H1 (cell line): ENCODE measurements at regions not wholly inside any gene's neighbourhood (a gene's known extent, or its start where the extent isn't known, plus 50 kb on each side); places are given as distances from the start of the nearest gene placed in this dataset.

ENCODE experiments used
- CTCF ChIA-PET: fragments of 300-600 bp; sonication (Branson Sonifier 250); formaldehyde crosslinking; loops from one replicate; lab custom pipeline; 2021; ENCODE audit not compliant: partially characterized antibody; lab: Charles Lee
- POLR2A ChIA-PET: fragments of 300-600 bp; sonication (Branson Sonifier 250); formaldehyde crosslinking; loops from one replicate; lab custom pipeline; 2021; ENCODE audit warnings: inconsistent platforms; ENCODE audit not compliant: partially characterized antibody; lab: Charles Lee
- DNase-seq, 2 experiments: peaks; one replicate each; pipeline versions ENCODE4 v3.0.0 to v3.0.0-alpha.2; 2010 to 2022; ENCODE audit warnings: low spot score in 2 of 2, low read depth in 1 of 2, mixed read lengths in 1 of 2
- FAIRE-seq: peaks from 2 replicates; lab custom pipeline; 2011; peaks lifted over from hg19 to GRCh38; lab: Jason Lieb, UNC
- H2AFZ ChIP-seq: 2 replicates; pipeline ENCODE4 v1.8.1; 2012; ENCODE audit warnings: low read length, inconsistent platforms
- H2AK5ac ChIP-seq: 2 replicates; pipeline ENCODE4 v1.6.1; 2013; ENCODE audit warnings: low read depth, low read length
- H2BK120ac ChIP-seq: replicated peaks from 2 replicates; pipeline ENCODE3; 2013; ENCODE audit warnings: low read depth, low read length, inconsistent platforms
- H2BK12ac ChIP-seq: 2 replicates; pipeline ENCODE4 v1.6.1; 2013; ENCODE audit warnings: low read depth, low read length
- H2BK15ac ChIP-seq: 2 replicates; pipeline ENCODE4 v1.6.1; 2013; ENCODE audit warnings: low read length
- H2BK20ac ChIP-seq: 2 replicates; pipeline ENCODE4 v1.6.1; 2013; ENCODE audit warnings: low read length
- H2BK5ac ChIP-seq: 2 replicates; pipeline ENCODE4 v1.6.1; 2013; ENCODE audit warnings: low read depth, low read length
- H3K14ac ChIP-seq: 2 replicates; pipeline ENCODE4 v1.6.1; 2013; ENCODE audit warnings: inconsistent platforms; ENCODE audit not compliant: insufficient read length
- H3K18ac ChIP-seq: 2 replicates; pipeline ENCODE4 v1.6.1; 2013; ENCODE audit warnings: low read length; ENCODE audit errors: extremely low read depth
- H3K23ac ChIP-seq: 2 replicates; pipeline ENCODE4 v1.6.1; 2013; ENCODE audit warnings: inconsistent platforms; ENCODE audit not compliant: insufficient read length
- H3K23me2 ChIP-seq: 2 replicates; pipeline ENCODE4 v1.6.1; 2013; ENCODE audit warnings: low read depth, low read length
- H3K27ac ChIP-seq: 2 replicates; pipeline ENCODE4 v1.6.1; 2011; ENCODE audit warnings: low read depth, low read length, inconsistent platforms
- H3K27me3 ChIP-seq, 4 experiments: replicated peaks in 1 of 4; 1 replicate in 1 of 4; 2 replicates in 3 of 4; pipeline versions ENCODE4 v1.6.1 to v1.8.1; 2011 to 2013; ENCODE audit warnings: low read length in 3 of 4, mild to moderate bottlenecking in 3 of 4, inconsistent platforms in 2 of 4, mixed read lengths in 2 of 4, moderate library complexity in 1 of 4; ENCODE audit not compliant: control insufficient read depth in 3 of 4, insufficient read depth in 3 of 4; ENCODE audit errors: extremely low read depth in 1 of 4
- H3K36me3 ChIP-seq, 4 experiments: 2 replicates each; pipeline versions ENCODE4 v1.6.1 to v1.8.1; 2011 to 2013; ENCODE audit warnings: mild to moderate bottlenecking in 4 of 4, low read length in 3 of 4, moderate library complexity in 2 of 4, control low read depth in 1 of 4, inconsistent platforms in 1 of 4; ENCODE audit not compliant: insufficient read depth in 4 of 4, control insufficient read depth in 2 of 4
- H3K4ac ChIP-seq: replicated peaks from 2 replicates; pipeline ENCODE3; 2013; ENCODE audit warnings: low read length, low read depth, mixed read lengths, inconsistent platforms; ENCODE audit not compliant: insufficient read length
- H3K4me1 ChIP-seq, 4 experiments: replicated peaks in 1 of 4; 1 replicate in 1 of 4; 2 replicates in 3 of 4; pipeline versions ENCODE4 v1.6.1 to v1.8.1; 2011 to 2013; ENCODE audit warnings: low read length in 3 of 4, inconsistent platforms in 2 of 4, mixed read lengths in 1 of 4; ENCODE audit not compliant: insufficient read depth in 4 of 4, control insufficient read depth in 3 of 4
- H3K4me2 ChIP-seq, 2 experiments: 2 replicates each; pipeline versions ENCODE4 v1.6.1 to v1.8.1; 2011 to 2013; ENCODE audit warnings: low read depth in 2 of 2, low read length in 2 of 2, control low read depth in 1 of 2, inconsistent platforms in 1 of 2, mild to moderate bottlenecking in 1 of 2; ENCODE audit not compliant: insufficient read depth in 1 of 2
- H3K4me3 ChIP-seq, 4 experiments: fragments of 200-600, 300-600 bp in 1 of 4; sonication (generic), shearing (Covaris generic), sonication (Bioruptor Twin) in 1 of 4; 2 replicates each; pipeline versions ENCODE4 v1.5.1 to v1.8.1; 2011 to 2016; ENCODE audit warnings: low read length in 4 of 4, low read depth in 3 of 4, control low read depth in 2 of 4, inconsistent platforms in 2 of 4, mild to moderate bottlenecking in 2 of 4, mixed read lengths in 1 of 4, moderate library complexity in 1 of 4; ENCODE audit not compliant: insufficient read depth in 2 of 4; ENCODE audit errors: extremely low read depth in 1 of 4
- H3K56ac ChIP-seq: replicated peaks from 2 replicates; pipeline ENCODE3; 2013; ENCODE audit warnings: low read depth, mild to moderate bottlenecking, mixed read lengths, low read length, inconsistent platforms; ENCODE audit not compliant: insufficient read length
- H3K79me1 ChIP-seq: 2 replicates; pipeline ENCODE4 v1.6.1; 2013; ENCODE audit warnings: low read depth, low read length, control low read depth
- H3K79me2 ChIP-seq, 2 experiments: 2 replicates each; pipeline versions ENCODE4 v1.6.1 to v1.8.1; 2012 to 2013; ENCODE audit warnings: low read length in 2 of 2, mild to moderate bottlenecking in 2 of 2, inconsistent platforms in 1 of 2; ENCODE audit not compliant: insufficient read depth in 2 of 2, control insufficient read depth in 1 of 2
- H3K9ac ChIP-seq, 4 experiments: replicated peaks in 1 of 4; 1 replicate in 1 of 4; 2 replicates in 3 of 4; pipeline versions ENCODE4 v1.6.1 to v1.8.1; 2011 to 2013; ENCODE audit warnings: low read depth in 3 of 4, low read length in 3 of 4, control low read depth in 2 of 4, mild to moderate bottlenecking in 2 of 4, moderate library complexity in 2 of 4, inconsistent platforms in 1 of 4; ENCODE audit errors: extremely low read depth in 1 of 4
- H3K9me3 ChIP-seq, 2 experiments: 2 replicates each; pipeline versions ENCODE4 v1.6.1 to v1.8.1; 2012 to 2013; ENCODE audit warnings: mild to moderate bottlenecking in 2 of 2, moderate library complexity in 2 of 2, control low read depth in 1 of 2, inconsistent platforms in 1 of 2, low read depth in 1 of 2, low read length in 1 of 2, mixed read lengths in 1 of 2; ENCODE audit not compliant: insufficient read depth in 2 of 2
- H4K20me1 ChIP-seq, 2 experiments: replicated peaks in 1 of 2; 2 replicates each; pipeline versions ENCODE3 to v1.8.1; 2011 to 2013; ENCODE audit warnings: inconsistent platforms in 2 of 2, low read length in 2 of 2, mild to moderate bottlenecking in 1 of 2; ENCODE audit not compliant: insufficient read depth in 2 of 2, control insufficient read depth in 1 of 2
- H4K5ac ChIP-seq: 2 replicates; pipeline ENCODE4 v1.6.1; 2013; ENCODE audit warnings: low read length, low read depth, mixed read lengths, inconsistent platforms; ENCODE audit not compliant: insufficient read length
- H4K8ac ChIP-seq: 2 replicates; pipeline ENCODE4 v1.8.0; 2013; ENCODE audit warnings: mild to moderate bottlenecking, moderate library complexity, low read length, inconsistent platforms; ENCODE audit not compliant: insufficient read depth; ENCODE audit errors: extremely low read depth
- H4K91ac ChIP-seq: replicated peaks from 2 replicates; pipeline ENCODE3; 2013; ENCODE audit warnings: low read length, mixed read lengths, inconsistent platforms; ENCODE audit not compliant: insufficient read length
- BCL11A ChIP-seq, 2 experiments: IDR thresholded peaks; one replicate each; pipeline ENCODE4 v1.6.1; 2011; ENCODE audit warnings: low read depth in 2 of 2, low read length in 2 of 2, mild to moderate bottlenecking in 2 of 2
- RBBP5 ChIP-seq: IDR thresholded peaks from 2 replicates; pipeline ENCODE4 v1.7.1; 2012; ENCODE audit warnings: low read depth, mild to moderate bottlenecking, inconsistent platforms, low read length, moderate library complexity, borderline replicate concordance
- SIN3A ChIP-seq, 2 experiments: IDR thresholded peaks in 1 of 2; conservative IDR thresholded peaks in 1 of 2; 2 replicates each; pipeline ENCODE4 v1.6.1; 2011 to 2012; ENCODE audit warnings: low read length in 2 of 2, improper control_type of control experiment in 1 of 2, low read depth in 1 of 2, mild to moderate bottlenecking in 1 of 2
- WGBS, 2 experiments: shearing (Covaris generic) in 1 of 2; methylation state at CpG; one replicate each; pipeline versions ENCODE4 v1.1.6 to v1.1.7; 2013 to 2015; ENCODE audit warnings: low lambda C conversion rate in 2 of 2, mixed read lengths in 2 of 2, inconsistent platforms in 1 of 2, low coverage in 1 of 2, missing lambda C conversion rate in 1 of 2; ENCODE audit not compliant: insufficient replicate concordance in 2 of 2, insufficient coverage in 1 of 2, insufficient read length in 1 of 2; ENCODE audit errors: extremely low coverage in 1 of 2, missing lambda C conversion rate in 1 of 2; 5-methylcytosine and 5-hydroxymethylcytosine counted together

DNA sequence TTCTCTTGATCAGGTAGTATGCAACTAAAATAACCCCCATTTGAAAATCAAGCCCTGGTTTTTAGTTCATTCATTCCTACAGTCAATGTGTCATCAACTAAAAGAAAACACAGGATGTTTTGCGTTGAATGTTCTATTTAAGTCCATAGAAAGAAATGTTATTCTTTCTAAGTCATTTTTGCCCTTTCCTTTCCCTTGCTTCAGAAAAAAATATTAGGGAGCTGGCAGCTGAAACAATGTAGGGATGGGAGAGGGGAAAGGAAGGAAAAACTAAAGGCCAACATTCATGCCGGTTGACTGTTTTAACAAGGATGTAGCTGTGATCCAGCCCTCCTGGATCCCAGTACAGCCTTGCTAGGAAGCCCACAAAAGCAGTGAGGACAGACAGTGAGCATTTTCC, 155.1 kb downstream of the BTG1 start:
- Histone ChIP-seq H2BK12ac (no peak overlapping the region), H3K4me3 (no peak overlapping the region), H2BK5ac (no peak overlapping the region), H3K18ac (no peak overlapping the region), H3K27me3 (no peaks in the 10 kb centered on the region), H3K79me1 (no peaks in the 10 kb centered on the region), H4K91ac (no peak overlapping the region), H3K4me2 (no peak overlapping the region), H3K56ac (no peak overlapping the region), H2AK5ac (no peak overlapping the region), H4K20me1 (no peaks in the 10 kb centered on the region), H4K8ac (no peak overlapping the region), H3K4me1 (peaks cover 0 to 2% (median 0%) of the 10 kb centered on the region in 4 experiments; a peak in 1 of 7 replicates), H2BK20ac (no peak overlapping the region), H3K4ac (no peak overlapping the region), H3K27ac (no peak overlapping the region), H2BK120ac (no peak overlapping the region), H3K23ac (no peak overlapping the region), H3K9ac (no peak overlapping the region), H2BK15ac (no peak overlapping the region), H2AFZ (no peak overlapping the region), H3K36me3 (no peaks in the 10 kb centered on the region), H3K23me2 (no peaks in the 10 kb centered on the region), H3K14ac (no peak overlapping the region), H3K9me3 (no peaks in the 10 kb centered on the region), H4K5ac (no peak overlapping the region), H3K79me2 (no peaks in the 10 kb centered on the region)
- TF ChIP-seq BCL11A (IDR thresholded peaks at IDR 0.05; ENCODE audit: low read depth in 2 of 2, low read length in 2 of 2) (no peak), SIN3A (conservative IDR thresholded peaks at IDR 0.05 in 1 of 2, IDR thresholded peaks at IDR 0.05 in 1 of 2; ENCODE audit: low read depth in 1 of 2, low read length in 2 of 2) (no peak), RBBP5 (no peak)
- ChIA-PET POLR2A (no interaction called here), CTCF (interaction anchor here (0.8 kb wide), 1 partner anchor 179 kb away, joined by 3 read pairs; no protein-coding TSS in a partner anchor)
- FAIRE-seq = no peak
- DNase-seq = no peak
- 89% methylated on average over 2 of the region's 2 CpGs; no CpG with 5 or more reads in 1 of the 2 experiments for WGBS, 2 experiments
